AG10803 (cell line): ENCODE measurements at regions not wholly inside any gene's neighbourhood (a gene's known extent, or its start where the extent isn't known, plus 50 kb on each side); places are given as distances from the start of the nearest gene placed in this dataset.

Source experiments
- DNase-seq: peaks from one replicate; pipeline ENCODE4 v3.0.0; 2010; ENCODE audit warnings: low read depth
- H3K4me3 ChIP-seq: 2 replicates; pipeline ENCODE4 v1.5.1; 2011; ENCODE audit warnings: mild to moderate bottlenecking, low read length, control low read depth
- TF ChIP-seq, protein P1 (sequence below): conservative IDR thresholded peaks from 2 replicates; pipeline ENCODE4 v1.5.1; 2011; ENCODE audit warnings: mild to moderate bottlenecking, low read length, control low read depth, inconsistent platforms

DNA sequence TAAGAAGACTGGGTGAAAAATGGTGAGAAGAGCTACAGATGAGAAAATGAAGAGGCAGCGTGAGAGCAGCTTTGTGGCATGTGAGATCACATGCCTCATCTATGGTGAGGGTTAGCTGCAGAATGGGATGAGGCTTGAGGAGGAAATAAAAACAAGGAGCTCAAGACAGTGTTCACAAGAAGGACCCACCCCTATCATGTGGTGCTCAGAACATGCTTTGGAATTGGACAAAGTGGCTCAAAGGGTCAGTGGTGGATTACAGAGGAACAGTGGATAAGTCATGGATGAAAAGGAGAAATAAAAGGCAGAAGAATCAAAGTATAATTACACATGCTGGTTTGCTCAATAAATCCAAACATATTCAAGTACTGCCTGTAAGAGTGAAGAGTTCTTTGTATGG is 126.9 kb upstream of the UST start:
- H3K4me3 ChIP-seq: no peak overlapping the region
- TF ChIP-seq, protein P1, sequence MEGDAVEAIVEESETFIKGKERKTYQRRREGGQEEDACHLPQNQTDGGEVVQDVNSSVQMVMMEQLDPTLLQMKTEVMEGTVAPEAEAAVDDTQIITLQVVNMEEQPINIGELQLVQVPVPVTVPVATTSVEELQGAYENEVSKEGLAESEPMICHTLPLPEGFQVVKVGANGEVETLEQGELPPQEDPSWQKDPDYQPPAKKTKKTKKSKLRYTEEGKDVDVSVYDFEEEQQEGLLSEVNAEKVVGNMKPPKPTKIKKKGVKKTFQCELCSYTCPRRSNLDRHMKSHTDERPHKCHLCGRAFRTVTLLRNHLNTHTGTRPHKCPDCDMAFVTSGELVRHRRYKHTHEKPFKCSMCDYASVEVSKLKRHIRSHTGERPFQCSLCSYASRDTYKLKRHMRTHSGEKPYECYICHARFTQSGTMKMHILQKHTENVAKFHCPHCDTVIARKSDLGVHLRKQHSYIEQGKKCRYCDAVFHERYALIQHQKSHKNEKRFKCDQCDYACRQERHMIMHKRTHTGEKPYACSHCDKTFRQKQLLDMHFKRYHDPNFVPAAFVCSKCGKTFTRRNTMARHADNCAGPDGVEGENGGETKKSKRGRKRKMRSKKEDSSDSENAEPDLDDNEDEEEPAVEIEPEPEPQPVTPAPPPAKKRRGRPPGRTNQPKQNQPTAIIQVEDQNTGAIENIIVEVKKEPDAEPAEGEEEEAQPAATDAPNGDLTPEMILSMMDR: no peak
- DNase-seq: no peak

DNA sequence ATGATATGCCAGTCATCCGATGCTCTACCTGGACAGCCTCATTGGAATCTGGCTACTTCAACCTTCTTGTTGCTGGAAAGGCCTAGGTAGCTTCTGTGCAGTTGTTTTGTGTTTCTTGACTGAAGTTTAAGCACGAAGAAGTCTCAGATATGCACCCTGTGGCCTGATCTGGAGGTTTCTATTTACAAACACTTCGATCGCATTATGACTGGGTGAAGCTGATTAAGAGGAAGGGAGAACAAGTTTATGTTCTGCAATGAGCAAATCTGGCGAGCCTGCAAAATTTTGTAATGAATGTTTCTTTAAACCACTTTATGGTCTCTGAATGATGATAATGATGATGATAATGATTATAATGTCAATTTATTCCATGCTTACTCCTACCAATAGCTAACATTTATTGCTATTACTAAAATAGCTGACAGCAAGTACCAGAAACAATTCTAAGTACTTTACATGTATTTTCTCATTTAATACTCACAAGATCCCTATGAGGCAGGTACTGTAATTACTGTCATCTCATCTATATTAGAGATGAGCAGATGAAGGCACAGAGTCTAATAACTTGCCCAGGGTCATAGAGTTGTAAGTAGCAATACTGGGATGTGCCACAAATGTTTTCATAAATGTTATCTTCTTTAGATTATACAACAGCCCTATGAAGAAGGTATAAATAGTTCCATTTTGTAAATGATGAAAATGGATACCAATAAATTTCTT is 126.1 kb upstream of the UST start:
- TF ChIP-seq, protein P1: no peak
- no peak overlapping the region for H3K4me3 ChIP-seq
- no peak for DNase-seq

DNA sequence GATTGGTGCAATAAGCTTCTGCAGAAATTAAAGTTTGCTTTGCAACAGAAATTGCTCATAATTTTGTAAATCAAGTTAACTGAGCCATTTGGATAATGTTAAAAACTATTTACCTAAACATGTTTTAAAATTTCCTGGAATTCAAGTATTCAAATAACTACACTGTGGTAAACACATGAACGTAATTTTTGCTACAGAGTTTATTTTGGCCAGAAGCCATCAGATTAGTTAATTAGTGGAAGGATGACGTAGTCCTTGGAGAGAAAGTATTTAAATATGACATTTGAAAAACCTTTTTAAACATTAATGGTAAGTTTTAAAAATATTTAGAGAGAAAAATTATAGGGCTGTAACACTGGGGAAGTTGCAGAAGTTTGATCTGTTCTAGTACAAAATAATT is 121.2 kb upstream of the UST start:
- H3K4me3 ChIP-seq: no peak overlapping the region
- no peak for DNase-seq
- TF ChIP-seq, protein P1: no peak

DNA sequence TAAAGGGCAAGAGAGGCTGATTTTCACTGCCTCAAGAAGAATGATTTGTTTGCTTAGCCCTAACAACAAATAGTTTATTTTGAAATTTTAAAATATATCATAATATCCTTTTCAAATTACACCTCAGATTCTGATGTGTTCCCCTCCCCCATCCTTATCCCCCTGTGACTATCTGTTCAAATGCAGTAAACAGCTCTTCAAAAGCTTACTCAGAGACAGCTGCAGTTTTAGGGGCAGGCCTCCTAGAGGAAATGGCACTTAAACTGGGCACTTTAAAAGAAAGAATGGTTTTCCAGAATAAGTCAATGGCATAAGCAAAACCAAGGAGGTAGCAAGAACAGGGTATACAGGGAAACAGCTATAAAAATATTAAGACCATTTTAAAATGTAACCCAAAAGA is 118.6 kb upstream of the UST start:
- DNase-seq: no peak
- H3K4me3 ChIP-seq: no peak overlapping the region
- TF ChIP-seq, protein P1: no peak

DNA sequence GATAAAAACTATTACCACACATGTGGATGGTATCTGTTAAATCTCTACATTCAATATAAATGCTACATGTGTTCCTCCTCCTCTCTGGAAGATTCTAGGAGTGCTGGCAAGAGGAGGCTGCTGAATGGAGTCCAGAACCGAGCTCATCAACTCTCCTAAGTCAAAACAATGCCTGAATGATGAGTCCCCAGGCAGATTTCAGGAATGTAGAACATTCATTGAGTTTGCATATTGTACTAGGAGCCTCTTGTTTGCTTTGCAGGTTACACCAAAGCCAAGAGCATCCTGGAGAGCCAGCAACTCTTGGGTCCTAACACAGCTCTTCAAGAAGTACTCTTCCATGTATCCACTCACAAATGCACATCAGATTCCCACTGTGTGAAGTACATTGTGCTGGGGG is 117.6 kb upstream of the UST start:
- DNase-seq: peak; percentile 85
- no peak overlapping the region for H3K4me3 ChIP-seq
- TF ChIP-seq, protein P1: no peak

DNA sequence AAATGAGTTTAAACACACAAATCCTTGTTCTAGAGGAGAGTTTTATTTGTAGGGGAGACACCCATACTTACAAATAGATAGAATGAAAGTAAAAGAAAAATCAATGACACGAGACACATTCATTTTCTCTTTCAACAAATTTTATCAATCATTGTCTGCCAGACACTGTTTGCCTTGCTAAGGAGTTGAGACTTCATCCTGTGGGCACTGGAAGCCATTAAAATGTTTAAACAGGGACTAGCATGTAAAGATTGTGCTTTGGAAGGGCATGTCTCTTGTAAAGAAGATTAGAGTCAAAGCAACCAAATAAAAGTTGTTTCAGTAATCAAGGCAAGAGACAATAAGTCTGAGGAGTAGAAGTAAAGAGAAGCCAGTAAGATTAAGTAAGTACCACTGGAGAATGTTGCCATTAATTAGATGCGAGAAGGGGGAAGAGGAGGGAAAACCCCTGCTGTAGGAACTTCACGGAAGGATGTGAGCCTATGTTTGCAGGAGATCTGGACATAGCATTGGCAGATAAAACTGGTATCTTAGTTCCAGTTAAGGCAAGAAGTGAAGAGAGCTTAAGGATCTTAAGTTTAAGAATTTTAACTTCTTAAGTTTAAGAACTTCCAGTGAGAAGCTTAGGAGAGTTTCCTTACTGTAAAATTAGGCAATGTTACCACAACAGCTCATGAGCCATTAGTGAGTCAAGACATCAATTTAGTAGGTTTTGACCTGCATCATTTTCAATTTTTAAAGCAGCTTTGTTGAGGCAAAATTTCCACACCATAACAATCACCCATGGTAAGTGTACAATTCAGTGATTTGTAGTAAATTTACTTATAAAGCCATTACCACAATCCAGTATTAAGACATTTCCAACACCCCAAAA is 117.0 kb upstream of the UST start:
- TF ChIP-seq, protein P1: no peak
- H3K4me3 ChIP-seq: no peak overlapping the region
- peak; percentile 66 for DNase-seq
